DMS153 treated with DMSO at 0.1 percent for 48 hours (cell line): ENCODE measurements at regions not wholly inside any gene's neighbourhood (a gene's known extent, or its start where the extent isn't known, plus 50 kb on each side); places are given as distances from the start of the nearest gene placed in this dataset.

Source experiments
- DNase-seq: peaks from one replicate; lab custom pipeline; 2025; ENCODE audit not compliant: unreplicated experiment; lab: John Stamatoyannopoulos, UW

GRCh38 chrX:45353456-45353855, 152.8 kb upstream of the DIPK2B start:
- no peak for DNase-seq

- no peak for DNase-seq
These were observed 151.9 kb upstream of the DIPK2B start for GRCh38 chrX:45352611-45353010.

DNA sequence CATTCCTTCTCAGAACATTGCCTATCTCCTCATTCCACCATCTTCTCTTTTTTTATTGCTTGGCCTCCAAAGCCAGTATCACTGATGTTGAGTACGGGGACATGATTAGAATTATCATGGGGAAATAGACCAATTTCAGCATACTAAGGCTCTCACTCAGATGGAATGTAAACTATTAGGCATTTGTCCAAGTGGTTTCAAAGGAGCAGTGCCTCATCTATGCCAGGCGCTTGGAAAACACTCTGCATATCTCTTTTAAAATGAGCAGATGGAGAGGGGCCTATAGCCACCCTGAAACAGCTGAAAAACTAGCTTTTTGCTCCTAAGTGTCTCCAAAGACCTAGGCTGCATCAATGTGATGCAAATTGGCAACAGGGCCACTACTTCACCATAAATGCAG, 150.8 kb upstream of the DIPK2B start:
- no peak for DNase-seq

DNA sequence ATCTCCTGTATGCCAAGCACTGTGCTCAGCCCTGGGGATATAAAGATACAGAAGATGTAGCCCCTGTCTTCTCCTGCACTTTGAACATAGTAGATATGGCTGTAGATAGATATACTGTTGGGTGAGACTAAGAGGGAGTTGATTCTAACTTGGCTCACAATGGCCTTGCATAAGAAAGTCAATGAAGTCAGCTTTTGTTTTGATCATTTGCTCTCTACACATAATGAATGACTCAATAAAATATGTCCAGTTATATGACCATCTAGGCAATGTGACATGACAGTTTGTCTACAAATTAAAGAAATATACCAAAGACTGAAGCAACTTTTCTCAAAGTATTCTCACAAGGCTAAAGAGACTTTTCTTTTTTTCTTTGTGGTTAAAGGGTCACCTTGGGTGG, 147.6 kb upstream of the DIPK2B start:
- no peak for DNase-seq

- no peak for DNase-seq
These were observed 147.2 kb upstream of the DIPK2B start for GRCh38 chrX:45347877-45348276.

- no peak for DNase-seq
These were observed 143.9 kb upstream of the DIPK2B start for GRCh38 chrX:45344594-45344993.

- DNase-seq = no peak
These were observed 128.5 kb upstream of the DIPK2B start for GRCh38 chrX:45329217-45329616.

- DNase-seq = no peak
These were observed 124.3 kb upstream of the DIPK2B start for GRCh38 chrX:45324941-45325340.

GRCh38 chrX:45323387-45323786, 122.7 kb upstream of the DIPK2B start:
- DNase-seq = no peak

DNA sequence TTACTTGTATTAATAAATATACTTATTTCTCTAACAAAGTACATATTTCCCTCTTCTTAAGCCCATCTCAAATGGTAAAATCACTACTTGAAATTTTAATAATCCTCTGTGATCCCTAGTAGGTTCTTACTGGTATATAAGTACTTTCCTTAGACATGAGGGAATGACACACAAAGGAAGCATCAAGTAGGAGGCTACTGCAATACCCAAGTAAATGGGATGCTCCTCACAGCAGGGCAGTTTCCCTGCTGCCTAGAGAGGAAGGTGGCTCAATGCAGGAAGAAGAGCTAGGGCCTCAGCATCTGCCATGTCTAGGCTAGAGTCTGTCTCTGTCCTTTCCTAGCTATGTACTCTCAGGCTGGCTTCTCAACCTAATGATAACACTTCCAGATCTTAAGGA, 122.1 kb upstream of the DIPK2B start:
- DNase-seq = no peak

GRCh38 chrX:45322382-45322781, 121.7 kb upstream of the DIPK2B start:
- DNase-seq = no peak

GRCh38 chrX:45320191-45320590, 119.5 kb upstream of the DIPK2B start:
- no peak for DNase-seq

- no peak for DNase-seq
These were observed 109.1 kb upstream of the DIPK2B start for GRCh38 chrX:45309801-45310200.

- no peak for DNase-seq
These were observed 108.4 kb upstream of the DIPK2B start for GRCh38 chrX:45309096-45309495.

GRCh38 chrX:45306794-45307193, 106.1 kb upstream of the DIPK2B start:
- DNase-seq = no peak

DNA sequence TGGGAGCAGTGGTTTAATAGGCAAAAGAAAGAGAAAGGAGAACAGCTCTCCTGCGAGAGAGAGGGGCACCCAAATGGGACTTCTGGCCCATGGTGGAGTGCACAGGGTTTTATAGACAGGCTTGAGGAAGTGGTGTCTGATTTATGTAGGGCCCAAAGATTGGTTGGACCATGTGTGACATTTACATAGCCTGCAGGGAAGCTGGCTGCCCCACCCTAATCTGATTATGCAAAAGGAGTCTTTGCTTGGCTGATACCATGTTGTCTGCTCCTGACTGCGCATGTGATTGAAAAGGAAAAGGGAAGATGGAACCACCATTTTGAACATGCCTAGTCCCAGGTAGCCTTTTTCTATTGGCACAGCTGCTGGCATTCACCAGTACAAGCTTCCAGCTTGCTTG, 100.0 kb upstream of the DIPK2B start:
- no peak for DNase-seq

DNA sequence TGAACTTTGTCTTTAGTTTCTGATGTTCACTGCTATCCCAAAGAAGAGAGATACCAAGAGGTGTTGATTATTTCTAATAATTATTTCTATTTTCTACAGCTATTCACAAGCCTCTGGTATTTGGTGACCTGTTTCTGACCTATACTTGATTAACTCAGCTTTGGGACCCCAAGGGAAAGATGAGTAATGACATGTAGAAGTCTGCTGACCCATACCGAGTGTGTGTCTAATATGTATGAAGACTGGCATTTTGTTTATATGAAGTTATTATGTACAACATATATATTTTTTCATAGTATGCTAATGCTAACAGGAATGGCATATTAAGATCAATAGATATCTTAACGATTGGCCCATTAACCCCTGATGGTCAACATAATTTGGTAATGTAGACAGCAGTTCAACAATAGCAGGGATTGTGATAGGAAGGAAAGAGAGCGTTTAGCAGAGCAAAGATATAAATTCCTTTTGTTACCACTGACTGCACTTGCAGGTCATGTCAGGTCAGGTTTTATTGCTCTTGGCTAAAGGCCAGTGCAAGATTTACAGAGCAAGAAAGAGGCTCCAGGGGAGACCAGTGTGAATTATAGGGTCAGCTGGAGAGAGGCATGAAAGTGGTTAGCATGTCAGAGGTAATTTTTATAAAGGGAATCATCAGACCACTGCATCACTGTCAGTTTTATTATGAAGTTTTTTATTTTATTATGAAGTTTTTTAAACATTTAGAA, 94.7 kb upstream of the DIPK2B start:
- no peak for DNase-seq

GRCh38 chrX:45274576-45274975, 73.9 kb upstream of the DIPK2B start:
- DNase-seq = no peak

GRCh38 chrX:45267007-45267406, 66.3 kb upstream of the DIPK2B start:
- no peak for DNase-seq

DNA sequence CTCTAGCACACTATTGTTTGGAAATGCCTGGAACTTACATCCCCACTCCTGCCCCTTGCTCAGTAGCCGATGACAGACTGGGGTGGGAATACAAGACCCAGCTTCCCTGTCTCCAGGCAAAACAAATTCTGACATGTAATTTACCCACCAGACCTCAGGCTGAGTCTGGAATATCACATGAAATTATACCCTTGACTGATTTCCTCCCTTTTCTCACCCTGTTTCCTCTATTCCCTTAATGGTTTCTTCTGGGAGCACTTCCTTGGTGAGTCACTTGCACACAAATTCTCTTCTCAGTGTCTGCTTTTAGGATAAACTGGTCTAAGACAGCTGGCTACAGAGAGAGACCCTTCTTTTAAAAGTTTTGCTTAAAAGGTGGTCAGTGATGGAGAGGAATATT, 65.8 kb upstream of the DIPK2B start:
- DNase-seq = no peak

DNA sequence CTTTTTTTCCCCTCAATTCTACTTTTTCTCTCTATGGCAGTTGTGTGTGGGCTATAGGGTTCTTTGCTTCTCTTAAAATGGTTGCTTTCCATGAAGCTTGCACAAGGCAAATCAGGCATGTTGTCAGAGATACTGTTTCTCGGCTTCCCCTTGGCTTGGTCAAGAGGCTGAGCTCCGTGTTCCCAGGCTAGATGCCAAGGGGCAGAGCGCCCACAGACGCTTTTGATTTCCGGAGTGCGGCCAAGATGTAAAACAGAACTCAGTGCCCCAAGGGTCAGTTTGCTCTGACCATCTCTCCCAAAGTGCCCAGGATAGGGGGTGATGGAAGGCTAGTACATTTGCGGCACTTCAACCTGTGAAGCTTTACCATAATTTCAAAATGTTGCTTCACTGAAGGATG, 64.2 kb upstream of the DIPK2B start:
- no peak for DNase-seq

GRCh38 chrX:45261471-45261870, 60.8 kb upstream of the DIPK2B start:
- no peak for DNase-seq

- no peak for DNase-seq
These were observed 60.3 kb upstream of the DIPK2B start for GRCh38 chrX:45261005-45261404.
